ENCODE measurements at regions not wholly inside any gene's neighbourhood (a gene's known extent, or its start where the extent isn't known, plus 50 kb on each side); places are given as distances from the start of the nearest gene placed in this dataset.

DNA sequence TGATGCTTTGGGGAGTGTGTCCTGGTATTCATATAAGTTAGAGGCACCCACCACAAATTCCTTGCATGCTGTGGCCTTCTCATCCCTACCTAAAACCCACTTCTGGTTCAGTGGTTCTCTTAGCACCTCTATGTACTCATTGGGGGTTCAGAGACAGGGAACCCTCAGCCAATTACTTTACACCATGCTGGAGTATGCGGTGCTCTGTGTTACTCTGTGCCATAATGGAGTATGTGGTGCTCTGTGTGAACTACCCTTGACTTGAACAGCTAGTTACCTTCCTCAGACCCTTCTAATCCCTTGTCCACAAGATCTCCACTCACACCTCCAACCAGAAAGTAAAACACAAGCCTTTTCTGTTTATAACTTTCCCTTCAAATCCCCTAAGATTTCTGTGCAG is 172.5 kb upstream of the E2F7 start:
- TF ChIP-seq, protein P1, sequence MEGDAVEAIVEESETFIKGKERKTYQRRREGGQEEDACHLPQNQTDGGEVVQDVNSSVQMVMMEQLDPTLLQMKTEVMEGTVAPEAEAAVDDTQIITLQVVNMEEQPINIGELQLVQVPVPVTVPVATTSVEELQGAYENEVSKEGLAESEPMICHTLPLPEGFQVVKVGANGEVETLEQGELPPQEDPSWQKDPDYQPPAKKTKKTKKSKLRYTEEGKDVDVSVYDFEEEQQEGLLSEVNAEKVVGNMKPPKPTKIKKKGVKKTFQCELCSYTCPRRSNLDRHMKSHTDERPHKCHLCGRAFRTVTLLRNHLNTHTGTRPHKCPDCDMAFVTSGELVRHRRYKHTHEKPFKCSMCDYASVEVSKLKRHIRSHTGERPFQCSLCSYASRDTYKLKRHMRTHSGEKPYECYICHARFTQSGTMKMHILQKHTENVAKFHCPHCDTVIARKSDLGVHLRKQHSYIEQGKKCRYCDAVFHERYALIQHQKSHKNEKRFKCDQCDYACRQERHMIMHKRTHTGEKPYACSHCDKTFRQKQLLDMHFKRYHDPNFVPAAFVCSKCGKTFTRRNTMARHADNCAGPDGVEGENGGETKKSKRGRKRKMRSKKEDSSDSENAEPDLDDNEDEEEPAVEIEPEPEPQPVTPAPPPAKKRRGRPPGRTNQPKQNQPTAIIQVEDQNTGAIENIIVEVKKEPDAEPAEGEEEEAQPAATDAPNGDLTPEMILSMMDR (IDR thresholded peaks at IDR 0.05): no peak
- no peak for TF ChIP-seq POLR2A (IDR thresholded peaks at IDR 0.05)

Data from thyroid gland (tissue), 4 donors.